Choroid plexus epithelial cell (primary cell): ENCODE measurements at regions not wholly inside any gene's neighbourhood (a gene's known extent, or its start where the extent isn't known, plus 50 kb on each side); places are given as distances from the start of the nearest gene placed in this dataset.

Experiments used
- DNase-seq: peaks from one replicate; pipeline ENCODE4 v3.0.0-alpha.2; 2010; ENCODE audit warnings: low read depth
- H3K4me3 ChIP-seq: 2 replicates; pipeline ENCODE4 v1.5.1; 2011; ENCODE audit warnings: low read depth, mild to moderate bottlenecking, control low read depth, low read length, moderate library complexity
- CTCF ChIP-seq: conservative IDR thresholded peaks from 2 replicates; pipeline ENCODE4 v1.5.1; 2011; ENCODE audit warnings: low read depth, mild to moderate bottlenecking, control low read depth, inconsistent platforms, low read length, moderate library complexity

- no peak overlapping the region for H3K4me3 ChIP-seq
- DNase-seq = no peak
- no peak for TF ChIP-seq CTCF
Measured at GRCh38 chr21:23699402-23699801, 1907.9 kb downstream of the MRPL39 start.

GRCh38 chr21:23698619-23699018 lies 1908.7 kb downstream of the MRPL39 start:
- DNase-seq = no peak
- TF ChIP-seq CTCF = no peak
- H3K4me3 ChIP-seq = no peak overlapping the region

- DNase-seq = no peak
- TF ChIP-seq CTCF = no peak
- H3K4me3 ChIP-seq = no peak overlapping the region
Measured at GRCh38 chr21:23695443-23695842, 1911.8 kb downstream of the MRPL39 start.

- no peak for TF ChIP-seq CTCF
- H3K4me3 ChIP-seq = no peak overlapping the region
Measured at GRCh38 chr21:23694390-23694789, 1912.9 kb downstream of the MRPL39 start.

GRCh38 chr21:23690316-23690715 lies 1917.0 kb downstream of the MRPL39 start:
- no peak overlapping the region for H3K4me3 ChIP-seq
- no peak for TF ChIP-seq CTCF
- DNase-seq = no peak

More at GRCh38 chr21:23694390-23694789, 1912.9 kb downstream of the MRPL39 start:
- no peak for DNase-seq

GRCh38 chr21:23686737-23687523 lies 1920.4 kb downstream of the MRPL39 start:
- no peak for TF ChIP-seq CTCF
- no peak for DNase-seq
- no peak overlapping the region for H3K4me3 ChIP-seq

GRCh38 chr21:23684431-23684830 lies 1922.8 kb downstream of the MRPL39 start:
- no peak for TF ChIP-seq CTCF
- DNase-seq = no peak

More at GRCh38 chr21:23684431-23684830, 1922.8 kb downstream of the MRPL39 start:
- H3K4me3 ChIP-seq = no peak overlapping the region
